ENCODE measurements at regions not wholly inside any gene's neighbourhood (a gene's known extent, or its start where the extent isn't known, plus 50 kb on each side); places are given as distances from the start of the nearest gene placed in this dataset.
"Not testable (repeated sequence)": the region's sequence is repeated elsewhere in the genome, so short reads cannot be mapped to it uniquely, and the experiment has no call there.

GRCh38 chr14:103190741-103191140 is 67.5 kb downstream of the TNFAIP2 start:
- H3K4me3 ChIP-seq (ENCODE audit: low read depth in 1 of 2, low read length in 1 of 2) = no peak overlapping the region
- H3K27me3 ChIP-seq = peaks cover 91% of the 10 kb centered on the region
- no peaks in the 10 kb centered on the region for H3K9me3 ChIP-seq
- H3K4me1 ChIP-seq (ENCODE audit: control insufficient read depth in 1 of 2, insufficient read depth in 1 of 2, low read depth in 1 of 2, low read length in 1 of 2) = peaks cover 0 to 6% of the 10 kb centered on the region in 2 experiments
- H3K27ac ChIP-seq = no peak overlapping the region
- H3K36me3 ChIP-seq = no peaks in the 10 kb centered on the region
- no peak for TF ChIP-seq CTCF (IDR thresholded peaks at IDR 0.05)

- Histone ChIP-seq H3K27ac (no peak overlapping the region), H3K36me3 (no peaks in the 10 kb centered on the region), H3K27me3 (peaks cover 80% of the 10 kb centered on the region), H3K4me1 (ENCODE audit: control insufficient read depth in 1 of 2, insufficient read depth in 1 of 2, low read depth in 1 of 2, low read length in 1 of 2) (peaks cover 0 to 6% of the 10 kb centered on the region in 2 experiments), H3K4me3 (ENCODE audit: low read depth in 1 of 2, low read length in 1 of 2) (no peak overlapping the region), H3K9me3 (no peaks in the 10 kb centered on the region)
- TF ChIP-seq CTCF (IDR thresholded peaks at IDR 0.05) = no peak
Observed at GRCh38 chr14:103191844-103192243, 68.6 kb downstream of the TNFAIP2 start.

- no peak overlapping the region for H3K27ac ChIP-seq
- H3K4me1 ChIP-seq (ENCODE audit: control insufficient read depth in 1 of 2, insufficient read depth in 1 of 2, low read depth in 1 of 2, low read length in 1 of 2) = peaks cover 0 to 6% of the 10 kb centered on the region in 2 experiments
- H3K9me3 ChIP-seq = no peaks in the 10 kb centered on the region
- H3K4me3 ChIP-seq (ENCODE audit: low read depth in 1 of 2, low read length in 1 of 2) = no peak overlapping the region
- no peak for TF ChIP-seq CTCF (IDR thresholded peaks at IDR 0.05)
- no peaks in the 10 kb centered on the region for H3K36me3 ChIP-seq
- peaks cover 75% of the 10 kb centered on the region for H3K27me3 ChIP-seq
Observed at GRCh38 chr14:103192246-103192840, 69.1 kb downstream of the TNFAIP2 start.

GRCh38 chr14:103192861-103193260 is 69.6 kb downstream of the TNFAIP2 start:
- not testable (repeated sequence) for H3K4me3 ChIP-seq (ENCODE audit: low read depth in 1 of 2, low read length in 1 of 2); H3K4me1 ChIP-seq (ENCODE audit: control insufficient read depth in 1 of 2, insufficient read depth in 1 of 2, low read depth in 1 of 2, low read length in 1 of 2); H3K27ac ChIP-seq; H3K36me3 ChIP-seq; H3K9me3 ChIP-seq
- peaks cover 72% of the 10 kb centered on the region for H3K27me3 ChIP-seq

GRCh38 chr14:103193491-103193890 is 70.2 kb downstream of the TNFAIP2 start:
- H3K27ac ChIP-seq; H3K4me1 ChIP-seq (ENCODE audit: control insufficient read depth in 1 of 2, insufficient read depth in 1 of 2, low read depth in 1 of 2, low read length in 1 of 2); H3K36me3 ChIP-seq; H3K4me3 ChIP-seq (ENCODE audit: low read depth in 1 of 2, low read length in 1 of 2); H3K9me3 ChIP-seq: not testable (repeated sequence)
- peaks cover 72% of the 10 kb centered on the region for H3K27me3 ChIP-seq

GRCh38 chr14:103194256-103195045 is 71.2 kb downstream of the TNFAIP2 start:
- no peak overlapping the region for H3K27ac ChIP-seq
- no peaks in the 10 kb centered on the region for H3K36me3 ChIP-seq
- H3K4me3 ChIP-seq (ENCODE audit: low read depth in 1 of 2, low read length in 1 of 2) = no peak overlapping the region
- H3K27me3 ChIP-seq = peaks cover 72% of the 10 kb centered on the region
- H3K9me3 ChIP-seq = no peaks in the 10 kb centered on the region
- H3K4me1 ChIP-seq (ENCODE audit: control insufficient read depth in 1 of 2, insufficient read depth in 1 of 2, low read depth in 1 of 2, low read length in 1 of 2) = no peaks in the 10 kb centered on the region
- no peak for TF ChIP-seq CTCF (IDR thresholded peaks at IDR 0.05)
